HG03442 (cell line): ENCODE measurements at regions not wholly inside any gene's neighbourhood (a gene's known extent, or its start where the extent isn't known, plus 50 kb on each side); places are given as distances from the start of the nearest gene placed in this dataset.

Source experiments
- ATAC-seq: cut with Tn5 transposase; IDR thresholded peaks from one replicate; pipeline ENCODE4 v1.9.1; 2021; ENCODE audit warnings: mild to moderate bottlenecking, moderate library complexity; ENCODE audit not compliant: unreplicated experiment

GRCh38 chr2:43057742-43058725 lies 168.4 kb downstream of the ZFP36L2 start:
- no peak for ATAC-seq

- no peak for ATAC-seq
Measured at GRCh38 chr2:43057026-43057741, 169.2 kb downstream of the ZFP36L2 start.

DNA sequence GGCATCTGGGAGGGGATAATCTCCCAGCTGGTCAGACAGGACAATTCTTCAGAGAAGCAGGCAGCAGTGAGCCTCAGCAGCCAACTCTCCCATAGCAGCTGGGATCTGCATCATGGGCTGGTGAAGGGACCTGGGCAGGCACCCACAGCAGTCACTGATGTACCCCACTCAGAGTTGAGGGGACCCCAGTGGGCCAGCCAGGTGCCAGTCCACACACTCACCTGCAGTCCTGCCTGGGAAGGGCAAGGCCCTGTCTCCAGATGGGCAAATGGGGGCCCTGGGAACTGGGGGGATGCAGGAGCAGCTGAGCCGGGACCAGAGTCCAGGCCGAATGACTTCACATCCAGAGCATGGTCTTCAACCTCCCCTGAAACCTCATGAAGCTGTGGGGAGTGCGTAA lies 170.4 kb downstream of the ZFP36L2 start:
- ATAC-seq, result no peak

DNA sequence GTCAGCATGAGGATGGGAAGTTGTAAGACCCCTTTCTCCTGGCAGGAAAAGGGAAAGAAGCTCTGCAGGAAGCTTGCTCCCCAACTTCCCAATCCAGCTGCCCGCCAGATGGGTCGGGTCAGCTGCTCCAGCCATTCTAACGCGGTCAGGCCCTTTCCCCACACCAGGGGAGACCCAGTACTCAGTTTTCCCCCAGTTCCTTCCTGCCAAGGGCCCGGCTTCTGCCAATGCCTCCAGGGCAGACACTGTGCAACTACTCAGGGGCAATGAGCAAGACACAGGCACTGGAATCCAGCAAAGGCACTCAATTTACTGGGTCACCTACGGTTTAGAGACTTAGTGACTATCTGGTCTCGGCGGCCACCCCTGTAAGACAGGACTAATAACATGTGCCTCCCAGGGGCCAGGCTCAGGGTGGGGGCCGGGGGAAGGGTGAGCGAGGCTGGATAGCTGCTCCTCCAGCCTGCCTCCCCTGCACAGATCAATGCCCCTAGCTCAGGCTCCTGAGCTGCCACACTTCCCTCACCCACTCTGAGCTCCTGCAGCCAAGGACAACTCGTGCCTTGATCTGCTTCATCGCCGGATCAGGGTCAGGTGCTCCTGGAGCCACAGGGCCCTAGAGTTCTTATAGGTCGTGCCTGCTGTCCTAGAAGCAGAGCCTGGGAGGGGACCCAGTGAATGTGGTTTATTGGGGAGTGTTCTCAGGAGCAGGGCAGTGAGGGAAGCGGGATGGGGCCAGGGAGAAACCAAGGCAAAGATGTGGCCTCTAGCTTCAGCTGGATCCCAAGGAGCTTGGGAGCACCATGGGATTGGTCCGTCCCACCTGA lies 171.1 kb downstream of the ZFP36L2 start:
- no peak for ATAC-seq

DNA sequence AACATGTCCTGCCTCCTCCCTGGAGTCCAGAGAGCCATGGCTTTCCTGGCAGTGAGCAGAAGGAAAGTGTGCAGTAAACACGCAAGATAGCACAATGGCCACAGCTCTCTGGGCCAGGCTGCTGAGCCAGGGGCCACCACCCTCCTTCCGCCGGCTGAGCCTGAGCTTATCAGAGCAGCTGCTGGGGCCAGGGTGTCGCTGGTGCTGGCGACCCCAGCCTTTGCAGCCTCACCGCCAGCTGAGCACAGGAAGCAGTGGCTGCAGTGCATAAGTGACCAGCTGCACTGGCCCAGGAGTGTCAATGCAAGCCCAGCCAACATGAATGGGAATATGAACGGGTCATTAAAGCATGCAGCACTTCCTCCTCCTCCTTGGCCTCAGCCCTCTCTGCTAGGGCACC lies 172.0 kb downstream of the ZFP36L2 start:
- ATAC-seq, result no peak

GRCh38 chr2:43052944-43053306 lies 173.5 kb downstream of the ZFP36L2 start:
- ATAC-seq, result no peak

DNA sequence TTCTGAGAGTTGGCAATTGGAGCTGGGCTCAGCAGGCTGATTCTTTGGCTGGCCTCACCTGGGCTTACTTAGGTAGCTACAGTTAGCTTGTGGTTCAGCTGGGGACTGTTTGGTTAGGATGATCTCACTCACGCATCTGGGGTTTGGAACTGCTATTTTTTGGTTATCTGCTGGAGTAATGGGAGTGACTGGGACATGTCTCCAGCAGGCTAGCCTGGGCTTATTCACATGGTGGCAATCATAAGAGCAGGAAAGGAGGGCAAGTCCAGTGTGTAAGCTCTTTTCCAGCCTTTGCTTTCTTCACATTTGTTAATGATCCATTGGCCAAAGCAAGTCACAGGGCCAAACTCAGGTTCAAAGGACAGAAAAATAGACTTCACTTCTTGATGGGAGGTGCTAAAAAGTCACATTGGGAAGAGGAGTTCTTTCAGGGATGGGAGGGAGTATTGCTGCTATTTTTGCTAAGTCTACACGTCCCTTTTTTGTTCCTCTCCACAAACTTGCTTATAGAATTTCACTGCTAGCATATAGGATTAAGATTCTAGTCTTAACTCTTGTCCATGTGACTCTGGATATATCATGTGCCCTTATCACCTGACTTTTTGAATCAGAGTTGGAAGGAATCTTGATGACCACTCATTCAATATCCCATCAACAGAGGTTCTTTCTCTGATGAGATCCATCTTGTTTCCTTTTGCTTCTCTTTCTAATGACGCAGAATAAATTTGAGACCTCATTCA lies 174.0 kb downstream of the ZFP36L2 start:
- no peak for ATAC-seq

- no peak for ATAC-seq
Measured at GRCh38 chr2:43051338-43051737, 175.1 kb downstream of the ZFP36L2 start.

DNA sequence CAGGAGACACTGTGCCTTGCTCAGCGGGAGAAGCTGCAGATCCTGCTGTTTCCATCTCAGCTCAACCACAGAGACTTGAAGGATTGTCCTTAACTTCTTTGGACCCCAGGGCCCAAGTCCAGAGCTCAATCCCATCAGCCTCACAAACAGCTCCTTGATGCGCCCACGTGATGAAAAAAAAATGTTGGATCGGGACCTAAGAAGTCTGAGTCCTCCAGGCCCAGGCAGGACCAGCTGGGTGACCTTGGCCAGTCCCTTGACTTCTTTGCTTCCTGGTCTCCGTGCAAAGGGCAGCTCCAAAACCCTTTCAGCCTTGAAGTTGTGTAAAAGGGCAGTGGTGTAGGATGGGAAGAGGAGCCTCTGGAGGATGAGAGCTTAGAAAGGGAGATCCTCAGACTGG lies 175.5 kb downstream of the ZFP36L2 start:
- no peak for ATAC-seq

- ATAC-seq, result no peak
Measured at GRCh38 chr2:43049836-43050801, 176.3 kb downstream of the ZFP36L2 start.

DNA sequence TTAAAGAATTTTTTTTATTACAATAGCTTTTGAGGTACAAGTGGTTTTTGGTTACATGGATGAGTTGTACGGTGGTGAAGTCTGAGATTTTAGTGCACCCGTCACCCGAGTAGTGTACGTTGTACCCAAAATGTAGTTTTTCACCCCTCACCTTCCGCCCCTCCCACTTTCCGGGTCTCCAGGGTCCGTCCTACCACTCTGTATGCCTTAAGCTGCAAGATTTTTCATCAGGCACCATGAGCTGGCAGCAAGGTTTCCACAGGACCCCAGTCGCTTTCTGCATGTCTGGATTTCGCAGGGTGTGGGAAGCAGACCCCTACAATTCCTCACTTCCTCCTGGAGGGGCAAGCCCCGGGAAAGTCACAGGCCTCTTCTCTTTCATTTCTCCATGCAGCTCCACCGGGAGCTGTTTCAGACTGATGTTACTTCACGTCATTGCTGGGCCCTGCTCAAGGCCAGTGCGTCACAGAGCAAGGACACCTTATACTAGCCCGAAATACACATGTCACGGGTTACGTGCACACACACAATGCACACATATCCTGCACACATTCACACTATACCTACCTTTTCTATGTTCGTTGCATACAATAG lies 179.1 kb downstream of the ZFP36L2 start:
- no peak for ATAC-seq

GRCh38 chr2:43045866-43046265 lies 180.5 kb downstream of the ZFP36L2 start:
- no peak for ATAC-seq

- ATAC-seq, result no peak
Measured at GRCh38 chr2:43044093-43044681, 182.2 kb downstream of the ZFP36L2 start.

- ATAC-seq, result no peak
Measured at GRCh38 chr2:43043553-43043870, 182.9 kb downstream of the ZFP36L2 start.

DNA sequence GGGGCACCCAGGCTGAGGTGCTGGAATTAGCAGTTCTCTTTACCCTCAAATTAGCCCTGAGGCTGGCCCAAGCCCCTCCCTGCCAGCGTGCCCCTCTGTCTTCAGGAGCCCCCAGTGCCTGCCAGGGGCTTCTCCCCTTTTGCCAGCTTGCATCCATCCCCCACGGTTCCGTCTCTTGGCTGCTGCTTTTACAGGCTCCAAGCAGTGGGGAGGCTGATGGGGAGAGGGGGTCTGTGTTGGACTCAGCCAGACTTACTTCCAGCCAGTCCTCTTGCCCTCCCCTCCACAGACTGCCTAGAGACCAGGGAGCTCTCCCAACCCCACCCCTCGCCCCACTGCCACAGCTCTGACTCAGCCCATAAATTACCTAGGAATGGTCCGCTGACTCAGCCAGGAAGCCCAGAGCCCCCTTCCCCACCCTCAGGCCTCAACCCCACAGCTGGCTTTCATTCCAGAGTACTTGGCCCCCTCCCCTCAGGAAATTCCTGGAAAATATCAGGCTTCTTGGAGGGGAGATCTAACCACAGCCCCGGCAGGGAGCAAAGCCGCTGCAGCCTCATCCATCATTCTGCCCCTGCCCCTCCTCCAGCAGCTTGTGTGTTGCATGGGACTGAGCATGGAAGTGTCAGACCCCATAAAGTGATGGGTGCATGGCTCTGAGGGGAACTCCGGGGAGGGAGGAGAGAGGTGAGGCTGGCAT lies 184.6 kb downstream of the ZFP36L2 start:
- no peak for ATAC-seq

DNA sequence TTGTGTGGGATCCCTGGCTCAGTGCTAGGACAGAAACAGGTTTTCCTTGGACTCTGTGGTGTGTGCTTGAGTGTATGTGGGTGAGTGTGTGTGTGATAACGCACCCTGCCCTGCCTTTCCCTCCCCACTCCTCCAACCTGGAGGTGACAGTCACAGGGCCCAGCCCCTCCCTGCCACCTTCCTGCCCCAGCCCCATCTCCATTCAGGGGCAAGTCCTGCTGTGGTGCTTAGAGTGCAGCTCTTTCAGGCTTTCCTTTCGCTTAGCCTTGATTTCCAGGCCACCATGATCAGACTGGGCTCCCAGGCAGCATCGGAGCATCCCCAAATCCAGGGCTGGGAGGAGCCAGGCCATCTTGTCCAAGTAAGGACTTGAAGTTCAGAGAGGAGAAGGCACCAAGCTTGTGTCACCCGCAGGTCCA lies 185.2 kb downstream of the ZFP36L2 start:
- no peak for ATAC-seq

- peak; percentile 53 for ATAC-seq
Measured at GRCh38 chr2:43040084-43040854, 186.1 kb downstream of the ZFP36L2 start.
